ENCODE measurements at regions not wholly inside any gene's neighbourhood (a gene's known extent, or its start where the extent isn't known, plus 50 kb on each side); places are given as distances from the start of the nearest gene placed in this dataset.

GRCh38 chr5:110104060-110104725, 414.5 kb downstream of the MAN2A1 start:
- Mint-ChIP-seq H3K9me3 (no peaks in the 10 kb centered on the region), H3K27me3 (ENCODE audit: low read depth) (no peaks in the 10 kb centered on the region), H3K4me1 (ENCODE audit: low read depth) (peaks cover 29% of the 10 kb centered on the region), H3K36me3 (ENCODE audit: insufficient read depth) (no peaks in the 10 kb centered on the region), H3K4me3 (no peak overlapping the region)
- ATAC-seq (no peak), DNase-seq (no peak)

- Mint-ChIP-seq H3K27me3 (ENCODE audit: low read depth) (no peaks in the 10 kb centered on the region), H3K9me3 (no peaks in the 10 kb centered on the region), H3K36me3 (ENCODE audit: insufficient read depth) (no peaks in the 10 kb centered on the region), H3K4me3 (no peak overlapping the region), H3K4me1 (ENCODE audit: low read depth) (peaks cover 29% of the 10 kb centered on the region)
- ATAC-seq, result peak; percentile 18 to 25
- DNase-seq, result no peak
Observed at GRCh38 chr5:110104726-110105669, 415.3 kb downstream of the MAN2A1 start.

- peaks cover 29% of the 10 kb centered on the region for H3K4me1 Mint-ChIP-seq (ENCODE audit: low read depth)
- ATAC-seq (no peak), DNase-seq (no peak)
- no peaks in the 10 kb centered on the region for H3K27me3 Mint-ChIP-seq (ENCODE audit: low read depth)
- no peak overlapping the region for H3K4me3 Mint-ChIP-seq
- H3K9me3 Mint-ChIP-seq, result no peaks in the 10 kb centered on the region
- no peaks in the 10 kb centered on the region for H3K36me3 Mint-ChIP-seq (ENCODE audit: insufficient read depth)
Observed at GRCh38 chr5:110105692-110106091, 416.0 kb downstream of the MAN2A1 start.

GRCh38 chr5:110106750-110107149, 417.0 kb downstream of the MAN2A1 start:
- Mint-ChIP-seq H3K4me1 (ENCODE audit: low read depth) (peaks cover 29% of the 10 kb centered on the region), H3K27me3 (ENCODE audit: low read depth) (no peaks in the 10 kb centered on the region), H3K4me3 (no peak overlapping the region), H3K9me3 (no peaks in the 10 kb centered on the region), H3K36me3 (ENCODE audit: insufficient read depth) (no peaks in the 10 kb centered on the region)
- no peak for ATAC-seq
- DNase-seq, result no peak

GRCh38 chr5:110108520-110108919, 418.8 kb downstream of the MAN2A1 start:
- H3K4me3 Mint-ChIP-seq, result no peak overlapping the region
- H3K9me3 Mint-ChIP-seq, result no peaks in the 10 kb centered on the region
- H3K27me3 Mint-ChIP-seq (ENCODE audit: low read depth), result no peaks in the 10 kb centered on the region
- ATAC-seq (no peak), DNase-seq (no peak)
- no peaks in the 10 kb centered on the region for H3K36me3 Mint-ChIP-seq (ENCODE audit: insufficient read depth)
- H3K4me1 Mint-ChIP-seq (ENCODE audit: low read depth), result peaks cover 29% of the 10 kb centered on the region

- no peak for ATAC-seq
- Mint-ChIP-seq H3K4me1 (ENCODE audit: low read depth) (peaks cover 20% of the 10 kb centered on the region), H3K27me3 (ENCODE audit: low read depth) (no peaks in the 10 kb centered on the region), H3K4me3 (no peak overlapping the region), H3K9me3 (no peaks in the 10 kb centered on the region), H3K36me3 (ENCODE audit: insufficient read depth) (no peaks in the 10 kb centered on the region)
- DNase-seq, result no peak
Observed at GRCh38 chr5:110109667-110110066, 419.9 kb downstream of the MAN2A1 start.

- Mint-ChIP-seq H3K36me3 (ENCODE audit: insufficient read depth) (no peaks in the 10 kb centered on the region), H3K9me3 (no peaks in the 10 kb centered on the region), H3K4me1 (ENCODE audit: low read depth) (peaks cover 5% of the 10 kb centered on the region), H3K27me3 (ENCODE audit: low read depth) (no peaks in the 10 kb centered on the region), H3K4me3 (no peak overlapping the region)
- DNase-seq (no peak), ATAC-seq (no peak)
Observed at GRCh38 chr5:110112348-110112747, 422.6 kb downstream of the MAN2A1 start.

GRCh38 chr5:110115503-110115902, 425.8 kb downstream of the MAN2A1 start:
- no peak overlapping the region for H3K4me3 Mint-ChIP-seq
- H3K36me3 Mint-ChIP-seq (ENCODE audit: insufficient read depth), result no peaks in the 10 kb centered on the region
- H3K27me3 Mint-ChIP-seq (ENCODE audit: low read depth), result no peaks in the 10 kb centered on the region
- DNase-seq (no peak), ATAC-seq (no peak)
- H3K9me3 Mint-ChIP-seq, result peaks cover 9% of the 10 kb centered on the region
- no peaks in the 10 kb centered on the region for H3K4me1 Mint-ChIP-seq (ENCODE audit: low read depth)

GRCh38 chr5:110116539-110116938, 426.8 kb downstream of the MAN2A1 start:
- Mint-ChIP-seq H3K9me3 (peaks cover 9% of the 10 kb centered on the region), H3K4me1 (ENCODE audit: low read depth) (no peaks in the 10 kb centered on the region), H3K4me3 (no peak overlapping the region), H3K36me3 (ENCODE audit: insufficient read depth) (no peaks in the 10 kb centered on the region), H3K27me3 (ENCODE audit: low read depth) (no peaks in the 10 kb centered on the region)
- DNase-seq (no peak), ATAC-seq (no peak)

GRCh38 chr5:110134963-110135935, 445.5 kb downstream of the MAN2A1 start:
- H3K9me3 Mint-ChIP-seq, result peaks cover 32% of the 10 kb centered on the region
- H3K36me3 Mint-ChIP-seq (ENCODE audit: insufficient read depth), result peaks cover 2% of the 10 kb centered on the region
- DNase-seq (no peak), ATAC-seq (no peak)
- no peaks in the 10 kb centered on the region for H3K4me1 Mint-ChIP-seq (ENCODE audit: low read depth)
- H3K27me3 Mint-ChIP-seq (ENCODE audit: low read depth), result no peaks in the 10 kb centered on the region
- H3K4me3 Mint-ChIP-seq, result no peak overlapping the region

GRCh38 chr5:110150199-110150598, 460.5 kb downstream of the MAN2A1 start:
- Mint-ChIP-seq H3K4me3 (no peak overlapping the region), H3K9me3 (no peaks in the 10 kb centered on the region), H3K27me3 (ENCODE audit: low read depth) (peaks cover 2% of the 10 kb centered on the region), H3K4me1 (ENCODE audit: low read depth) (peaks cover 5% of the 10 kb centered on the region), H3K36me3 (ENCODE audit: insufficient read depth) (peaks cover 1% of the 10 kb centered on the region)
- DNase-seq (no peak), ATAC-seq (no peak)

GRCh38 chr5:110159202-110159601, 469.5 kb downstream of the MAN2A1 start:
- Mint-ChIP-seq H3K4me1 (ENCODE audit: low read depth) (no peaks in the 10 kb centered on the region), H3K4me3 (no peak overlapping the region), H3K36me3 (ENCODE audit: insufficient read depth) (no peaks in the 10 kb centered on the region), H3K9me3 (no peaks in the 10 kb centered on the region), H3K27me3 (ENCODE audit: low read depth) (no peaks in the 10 kb centered on the region)
- DNase-seq (no peak), ATAC-seq (no peak)

GRCh38 chr5:110161162-110161561, 471.4 kb downstream of the MAN2A1 start:
- H3K4me3 Mint-ChIP-seq, result no peak overlapping the region
- no peak for ATAC-seq
- H3K9me3 Mint-ChIP-seq, result no peaks in the 10 kb centered on the region
- H3K27me3 Mint-ChIP-seq (ENCODE audit: low read depth), result no peaks in the 10 kb centered on the region
- no peaks in the 10 kb centered on the region for H3K36me3 Mint-ChIP-seq (ENCODE audit: insufficient read depth)
- H3K4me1 Mint-ChIP-seq (ENCODE audit: low read depth), result no peaks in the 10 kb centered on the region
- DNase-seq, result no peak

GRCh38 chr5:110165366-110165765, 475.6 kb downstream of the MAN2A1 start:
- ATAC-seq (no peak), DNase-seq (no peak)
- no peaks in the 10 kb centered on the region for H3K36me3 Mint-ChIP-seq (ENCODE audit: insufficient read depth)
- peaks cover under 1% of the 10 kb centered on the region for H3K9me3 Mint-ChIP-seq
- H3K4me1 Mint-ChIP-seq (ENCODE audit: low read depth), result no peaks in the 10 kb centered on the region
- no peak overlapping the region for H3K4me3 Mint-ChIP-seq
- H3K27me3 Mint-ChIP-seq (ENCODE audit: low read depth), result no peaks in the 10 kb centered on the region

Data from activated T-cell treated with anti-CD3 and anti-CD28 coated beads, Interleukin-2, amount 50 U/mL, for 4 hours (primary cell).